Inflammatory macrophage treated with lipopolysaccharide for 1 hour (primary cell): ENCODE measurements at regions not wholly inside any gene's neighbourhood (a gene's known extent, or its start where the extent isn't known, plus 50 kb on each side); places are given as distances from the start of the nearest gene placed in this dataset.
"Not testable (repeated sequence)": the region's sequence is repeated elsewhere in the genome, so short reads cannot be mapped to it uniquely, and the experiment has no call there.

Source experiments
- DNase-seq, 2 donors: peaks; one replicate each; pipeline ENCODE4 v3.0.0-alpha.2; 2020 to 2022

DNA sequence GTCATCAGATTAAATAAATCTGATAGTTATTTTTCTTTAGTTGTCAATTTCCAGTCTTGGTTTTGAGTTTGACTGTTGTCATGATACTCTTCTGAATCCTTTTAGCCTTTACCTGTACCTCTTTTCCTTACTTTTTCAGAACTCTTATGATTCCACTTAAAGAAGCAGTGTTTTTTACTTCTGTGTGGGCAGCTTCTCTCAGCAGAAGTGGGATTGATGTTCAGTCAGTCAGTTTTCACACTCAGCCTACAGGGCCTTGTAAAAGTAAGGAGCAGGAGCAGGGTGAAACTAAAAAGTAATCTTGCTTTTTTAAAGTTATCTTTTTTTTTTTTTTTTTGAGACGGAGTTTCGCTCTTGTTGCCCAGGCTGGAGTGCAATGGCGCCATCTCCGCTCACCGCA is 75.1 kb downstream of the HAUS1 start:
- DNase-seq, result no peak

DNA sequence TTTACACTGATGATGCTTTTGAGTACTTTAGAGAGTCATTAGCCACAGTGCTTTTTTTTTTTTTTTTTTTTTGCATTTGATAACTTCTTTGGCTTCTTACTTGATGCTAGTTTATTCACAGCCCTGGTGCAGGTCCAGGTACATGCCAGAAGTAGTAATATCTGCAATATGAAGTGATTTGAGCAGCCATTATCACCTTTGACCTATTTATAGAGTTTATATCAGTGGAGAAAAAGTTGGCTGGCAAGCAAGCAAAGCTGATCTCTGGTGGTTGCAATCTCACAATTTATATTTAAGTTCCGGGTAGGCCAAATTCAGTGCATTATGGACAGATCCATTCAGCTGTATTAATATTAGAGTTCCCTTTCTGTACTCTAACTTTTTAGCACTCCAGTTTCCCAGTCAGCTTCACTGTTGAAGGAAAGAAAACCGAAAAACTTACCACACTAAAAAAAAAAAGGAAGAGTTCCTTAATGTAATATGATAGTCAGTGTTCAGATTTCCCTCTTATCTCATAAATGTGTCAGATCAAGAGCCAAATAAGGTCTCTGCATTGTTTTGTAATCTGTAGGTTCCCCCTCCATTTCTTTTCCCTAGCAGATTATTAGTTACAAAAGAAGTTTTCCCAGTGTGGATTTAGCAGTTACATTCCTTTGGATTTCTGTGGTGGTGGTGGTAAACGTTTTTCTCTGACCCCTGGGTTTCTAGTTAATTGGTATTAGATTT is 78.6 kb downstream of the HAUS1 start:
- peak in 1 of 2 donors; percentile 16 for DNase-seq

GRCh38 chr18:46184296-46184695 is 80.1 kb downstream of the HAUS1 start:
- DNase-seq, result not testable (repeated sequence)

- no peak for DNase-seq
These were observed 80.5 kb downstream of the HAUS1 start for GRCh38 chr18:46184727-46185126.

DNA sequence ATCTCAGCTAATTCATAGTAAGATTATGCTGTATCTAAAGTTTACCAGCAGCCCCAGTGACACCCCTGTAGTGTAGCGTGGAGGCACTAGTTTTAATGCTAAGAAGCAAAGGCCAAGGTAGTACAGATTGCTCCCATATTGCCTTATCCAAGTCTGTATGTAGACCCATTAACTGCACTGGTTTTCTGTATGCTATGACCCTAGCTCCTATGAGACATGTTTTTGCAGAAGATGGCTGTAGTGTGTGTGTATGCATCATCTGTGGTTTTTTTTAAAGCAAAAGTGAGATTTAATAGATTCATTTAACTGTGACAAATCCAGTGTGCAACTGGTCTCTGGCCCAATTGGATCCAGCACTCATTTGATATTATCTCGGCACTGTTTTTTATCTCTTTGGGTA is 86.5 kb downstream of the HAUS1 start:
- no peak for DNase-seq

GRCh38 chr18:46196627-46197243 is 92.5 kb downstream of the HAUS1 start:
- DNase-seq, result no peak

DNA sequence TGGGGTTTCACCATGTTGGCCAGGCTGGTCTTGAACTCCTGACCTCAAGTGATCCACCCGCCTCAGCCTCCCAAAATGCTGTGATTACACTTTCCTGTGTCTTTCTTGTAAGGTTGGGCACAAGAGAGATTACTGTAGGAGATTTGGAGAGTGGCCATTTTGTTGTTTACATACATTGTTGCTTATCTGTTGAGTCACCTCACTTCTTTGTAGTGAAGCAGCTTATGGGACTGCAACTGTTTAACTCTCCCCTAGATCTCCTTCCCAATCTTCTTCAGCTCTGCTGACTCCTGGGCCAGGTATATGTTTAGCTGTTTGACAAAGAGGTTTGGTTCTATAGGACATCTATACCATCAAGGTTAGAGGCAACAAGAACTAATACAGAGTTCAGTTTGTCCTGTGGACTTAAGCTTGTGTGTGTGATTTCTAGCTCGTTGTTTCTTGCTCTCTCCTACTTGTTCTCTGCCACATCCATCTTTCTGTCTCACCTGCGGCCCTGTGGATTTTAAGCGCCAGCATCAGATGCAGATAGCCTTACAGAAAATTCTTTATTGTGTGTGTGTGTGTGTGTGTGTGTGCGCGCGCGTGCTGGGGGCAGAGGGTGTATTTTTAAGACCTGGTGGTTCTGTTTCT is 95.4 kb downstream of the HAUS1 start:
- no peak for DNase-seq

- DNase-seq, result not testable (repeated sequence)
These were observed 96.2 kb downstream of the HAUS1 start for GRCh38 chr18:46200178-46201055.

GRCh38 chr18:46204143-46204542 is 100.0 kb downstream of the HAUS1 start:
- DNase-seq, result no peak

DNA sequence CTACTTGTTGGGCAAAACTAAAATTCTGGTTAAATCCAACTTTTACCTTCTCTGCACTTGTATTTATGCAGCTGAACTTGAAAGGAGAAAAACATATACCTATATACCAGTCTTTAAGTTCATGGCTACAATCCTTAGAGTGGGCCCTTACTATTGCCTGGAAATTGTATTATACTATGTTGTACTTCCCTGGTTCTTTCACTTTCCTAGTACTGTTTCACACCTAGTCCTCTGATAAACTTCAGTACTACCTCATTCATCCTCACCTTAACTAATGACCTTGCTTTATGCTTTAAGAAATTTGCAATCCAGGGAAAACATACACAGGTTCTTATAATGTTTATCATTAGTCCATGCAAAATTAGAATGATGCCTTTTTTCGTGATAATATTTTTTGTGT is 103.8 kb downstream of the HAUS1 start:
- no peak for DNase-seq

DNA sequence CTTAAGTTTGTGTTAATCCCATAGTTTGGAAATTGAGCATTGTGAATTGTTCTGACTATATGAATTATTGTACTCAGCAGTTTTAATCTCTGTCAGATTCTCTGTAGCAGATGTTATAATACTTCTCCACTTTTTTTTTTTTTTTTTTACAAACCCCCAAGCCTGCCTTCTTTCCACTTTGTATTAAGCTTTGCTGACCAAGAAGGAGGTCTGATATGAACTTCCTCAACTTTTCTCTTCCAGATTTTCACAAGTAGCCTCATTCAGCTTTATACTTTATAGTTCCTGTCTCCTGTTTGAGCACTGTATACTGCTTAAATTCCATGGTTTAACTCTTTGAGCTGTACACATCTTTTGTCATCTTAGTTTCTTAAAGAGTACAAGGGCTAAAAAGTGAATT is 105.0 kb downstream of the HAUS1 start:
- DNase-seq, result peak in 1 of 2 donors; percentile 17

DNA sequence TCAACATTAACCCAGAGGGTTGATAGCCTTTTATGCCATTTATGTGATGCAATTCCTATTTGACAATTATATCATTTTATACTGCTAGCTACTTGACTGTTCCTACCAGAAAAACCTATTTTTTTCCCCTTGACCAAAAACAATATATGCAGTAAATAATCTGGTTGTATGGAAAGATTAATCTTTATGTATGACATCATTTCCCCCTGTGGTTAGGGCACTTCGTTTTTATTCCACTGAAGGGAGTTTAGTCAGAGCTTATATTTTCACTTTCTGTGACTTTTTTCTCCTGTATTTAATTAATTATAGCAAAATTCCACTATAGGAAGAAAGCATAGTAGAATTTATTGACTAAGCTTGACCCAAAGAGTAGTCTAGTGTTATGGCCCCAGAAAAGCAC is 107.6 kb downstream of the HAUS1 start:
- DNase-seq, result peak; percentile 16 to 32

- DNase-seq, result no peak
These were observed 108.2 kb downstream of the HAUS1 start for GRCh38 chr18:46212398-46212797.

GRCh38 chr18:46213295-46213694 is 109.1 kb downstream of the HAUS1 start:
- DNase-seq, result peak; percentile 17 to 51

- no peak for DNase-seq
These were observed 110.2 kb downstream of the HAUS1 start for GRCh38 chr18:46214435-46214834.

DNA sequence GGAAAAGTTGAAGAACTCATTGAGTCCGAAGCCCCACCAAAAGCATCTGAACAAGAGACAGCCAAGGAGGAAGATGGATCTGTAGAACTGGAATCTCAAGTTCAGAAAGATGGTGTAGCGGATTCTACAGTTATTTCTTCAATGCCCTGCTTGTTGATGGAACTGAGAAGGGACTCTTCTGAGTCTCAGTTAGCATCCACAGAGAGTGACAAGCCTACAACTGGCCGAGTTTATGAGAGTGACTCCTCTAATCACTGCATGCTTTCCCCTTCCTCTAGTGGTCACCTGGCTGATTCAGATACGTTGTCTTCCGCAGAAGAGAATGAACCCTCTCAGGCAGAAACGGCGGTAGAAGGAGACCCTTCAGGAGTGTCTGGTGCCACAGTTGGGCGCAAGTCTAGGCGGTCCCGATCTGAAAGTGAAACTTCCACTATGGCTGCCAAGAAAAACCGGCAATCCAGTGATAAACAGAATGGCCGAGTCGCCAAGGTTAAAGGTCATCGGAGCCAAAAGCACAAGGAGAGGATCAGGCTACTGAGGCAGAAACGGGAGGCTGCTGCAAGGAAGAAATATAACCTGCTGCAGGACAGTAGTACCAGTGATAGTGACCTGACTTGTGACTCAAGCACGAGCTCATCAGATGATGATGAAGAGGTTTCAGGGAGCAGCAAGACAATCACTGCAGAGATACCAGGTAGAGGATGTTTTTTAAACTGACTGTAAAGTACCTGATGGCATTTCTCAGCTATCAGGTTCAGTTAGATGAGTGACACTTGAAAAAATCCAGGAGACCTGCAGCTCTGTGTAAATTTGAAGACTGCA is 111.9 kb downstream of the HAUS1 start:
- DNase-seq, result no peak

- no peak for DNase-seq
These were observed 115.9 kb downstream of the HAUS1 start for GRCh38 chr18:46220116-46220515.

DNA sequence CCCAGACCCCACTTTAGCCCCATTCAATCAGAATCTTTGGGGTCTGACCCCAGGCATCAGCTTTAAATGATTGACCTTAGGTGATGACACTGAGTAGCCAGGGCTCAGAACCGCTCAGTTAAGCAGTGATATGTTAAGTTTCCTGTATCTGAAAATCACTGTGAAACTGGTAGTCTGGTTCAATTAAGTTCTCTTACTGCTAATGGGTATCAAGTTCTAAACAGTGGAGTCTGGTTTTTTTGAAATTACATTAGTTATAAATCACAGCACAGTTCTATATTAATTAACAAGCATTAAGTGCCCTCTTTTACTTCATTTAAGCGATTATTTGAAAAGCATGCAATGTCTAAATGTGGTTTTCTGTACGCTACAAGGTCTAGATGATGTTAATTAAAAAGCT is 117.9 kb downstream of the HAUS1 start:
- no peak for DNase-seq

- DNase-seq, result peak; percentile 33 to 39
These were observed 118.7 kb downstream of the HAUS1 start for GRCh38 chr18:46222710-46223360.

- no peak for DNase-seq
These were observed 120.1 kb downstream of the HAUS1 start for GRCh38 chr18:46224181-46224775.

GRCh38 chr18:46226461-46226860 is 122.3 kb downstream of the HAUS1 start:
- DNase-seq, result peak; percentile 16 to 40
